HCT116 (cell line): ENCODE measurements at regions not wholly inside any gene's neighbourhood (a gene's known extent, or its start where the extent isn't known, plus 50 kb on each side); places are given as distances from the start of the nearest gene placed in this dataset.

ENCODE experiments used
- ATAC-seq: fragments of 200-7000 bp; cut with Tn5 transposase; 2 replicates; pipeline ENCODE4 v1.9.1; 2020; ENCODE audit warnings: mild to moderate bottlenecking, moderate library complexity
- BruUV-seq: library from RNA; stranded (reverse); fragments of 400-500 nt; replicated peaks from 2 replicates; lab custom pipeline; 2021; lab: Mats Ljungman, UMichigan
- CTCF ChIA-PET: fragments of 300-600 bp; sonication (Branson Sonifier 250); formaldehyde crosslinking; loops from one replicate; lab custom pipeline; 2021; ENCODE audit warnings: antibody characterized with exemption; lab: Charles Lee
- POLR2A ChIA-PET: fragments of 300-600, 350-600 bp; sonication (Branson Sonifier 250); formaldehyde crosslinking; loops from one replicate; lab custom pipeline; 2021; ENCODE audit warnings: antibody characterized with exemption; lab: Charles Lee
- RAD21 ChIA-PET, 2 experiments: fragments of 300-600 bp; sonication (Branson Sonifier 250); formaldehyde crosslinking; loops; one replicate each; lab custom pipeline; 2023; ENCODE audit warnings: low total read pairs in 2 of 2; ENCODE audit not compliant: uncharacterized antibody in 2 of 2, unreplicated experiment in 2 of 2, low non-redundant PET in 1 of 2; lab: Charles Lee
- DNase-seq: peaks from one replicate; pipeline ENCODE4 v3.0.0-alpha.2; 2010; ENCODE audit warnings: low read depth, low spot score
- H2AFZ ChIP-seq: fragments of 200-600 bp; shearing (Covaris generic), sonication (generic); 2 replicates; pipeline ENCODE4 v1.6.1; 2017; ENCODE audit warnings: low read depth, mixed run types, mixed read lengths, antibody characterized with exemption, low read length; ENCODE audit not compliant: poor library complexity, severe bottlenecking
- H3K27ac ChIP-seq: 2 replicates; pipeline ENCODE4 v1.5.1; 2012; ENCODE audit warnings: low read depth, low read length
- H3K27me3 ChIP-seq: fragments of 200-600 bp; sonication (generic); 2 replicates; pipeline ENCODE4 v1.6.1; 2016; ENCODE audit warnings: mixed run types, low read length, mixed read lengths; ENCODE audit not compliant: insufficient read depth
- H3K36me3 ChIP-seq, 2 experiments: fragments of 200-500 bp in 1 of 2; fragments of 200-600 bp in 1 of 2; sonication (Bioruptor generic) in 1 of 2; sonication (generic) in 1 of 2; 2 replicates each; pipeline versions ENCODE4 v1.5.1 to v1.6.1; 2014 to 2016; ENCODE audit warnings: low read length in 2 of 2, inconsistent platforms in 1 of 2, mixed read lengths in 1 of 2, mixed run types in 1 of 2; ENCODE audit not compliant: insufficient read depth in 2 of 2, control insufficient read depth in 1 of 2
- H3K4me1 ChIP-seq, 2 experiments: fragments of 200-600 bp in 1 of 2; sonication (generic) in 1 of 2; 2 replicates each; pipeline versions ENCODE4 v1.5.1 to v1.6.1; 2012 to 2017; ENCODE audit warnings: low read length in 2 of 2, inconsistent platforms in 1 of 2, mild to moderate bottlenecking in 1 of 2, mixed read lengths in 1 of 2, mixed run types in 1 of 2, moderate library complexity in 1 of 2; ENCODE audit not compliant: insufficient read depth in 2 of 2, control insufficient read depth in 1 of 2
- H3K4me2 ChIP-seq: fragments of 200-600 bp; sonication (generic); 2 replicates; pipeline ENCODE4 v1.6.1; 2017; ENCODE audit warnings: mixed run types, low read length, mixed read lengths
- H3K4me3 ChIP-seq, 2 experiments: fragments of 200-600 bp in 1 of 2; sonication (generic) in 1 of 2; replicated peaks in 1 of 2; 2 replicates each; pipeline ENCODE4 v1.5.1; 2011 to 2016; ENCODE audit warnings: low read length in 2 of 2, control low read depth in 1 of 2, low read depth in 1 of 2, mild to moderate bottlenecking in 1 of 2, mixed read lengths in 1 of 2, mixed run types in 1 of 2
- H3K79me2 ChIP-seq: fragments of 200-600 bp; sonication (generic); 2 replicates; pipeline ENCODE4 v1.6.1; 2017; ENCODE audit warnings: mild to moderate bottlenecking, mixed run types, low read length, moderate library complexity, mixed read lengths; ENCODE audit not compliant: insufficient read depth
- H3K9ac ChIP-seq: fragments of 200-600 bp; sonication (generic); 2 replicates; pipeline ENCODE4 v1.6.1; 2016; ENCODE audit warnings: low read length, mixed read lengths
- H3K9me2 ChIP-seq: fragments of 200-600 bp; sonication (generic), shearing (Covaris generic); 2 replicates; pipeline ENCODE4 v1.6.1; 2017; ENCODE audit warnings: mixed run types, mild to moderate bottlenecking, moderate library complexity; ENCODE audit not compliant: insufficient read depth
- H3K9me3 ChIP-seq, 2 experiments: fragments of 200-500 bp in 1 of 2; fragments of 200-600 bp in 1 of 2; sonication (Bioruptor generic) in 1 of 2; sonication (generic) in 1 of 2; 2 replicates each; pipeline ENCODE4 v1.6.1; 2014 to 2017; ENCODE audit warnings: low read length in 2 of 2, mixed read lengths in 2 of 2, inconsistent platforms in 1 of 2, low read depth in 1 of 2, mild to moderate bottlenecking in 1 of 2, mixed run types in 1 of 2, moderate library complexity in 1 of 2; ENCODE audit not compliant: control insufficient read depth in 1 of 2, insufficient read depth in 1 of 2
- H4K20me1 ChIP-seq: fragments of 200-600 bp; sonication (generic), shearing (Covaris generic); 2 replicates; pipeline ENCODE4 v1.6.1; 2017; ENCODE audit warnings: mixed run types, mild to moderate bottlenecking, moderate library complexity; ENCODE audit not compliant: insufficient read depth
- ATF3 ChIP-seq: IDR thresholded peaks from 2 replicates; pipeline ENCODE4 v1.6.1; 2012
- EGR1 ChIP-seq: IDR thresholded peaks from 2 replicates; pipeline ENCODE4 v1.6.1; 2012; ENCODE audit warnings: low read depth
- EZH2 ChIP-seq: fragments of 200-600 bp; sonication (generic); IDR thresholded peaks from 2 replicates; pipeline ENCODE4 v1.6.1; 2017; ENCODE audit warnings: antibody characterized with exemption, mixed run types
- JUND ChIP-seq: IDR thresholded peaks from 2 replicates; pipeline ENCODE4 v1.6.1; 2012
- POLR2A ChIP-seq: IDR thresholded peaks from 2 replicates; pipeline ENCODE4 v1.7.0; 2011; ENCODE audit warnings: borderline replicate concordance; ENCODE audit not compliant: insufficient read depth, insufficient read length; ENCODE audit errors: extremely low read depth
- REST ChIP-seq: IDR thresholded peaks from 2 replicates; pipeline ENCODE4 v1.6.1; 2012; ENCODE audit warnings: low read depth
- SIN3A ChIP-seq: IDR thresholded peaks from 2 replicates; pipeline ENCODE4 v1.6.1; 2012; ENCODE audit warnings: low read depth
- YY1 ChIP-seq: IDR thresholded peaks from 2 replicates; pipeline ENCODE4 v1.6.1; 2011; ENCODE audit warnings: low read length, low read depth, moderate library complexity, mild to moderate bottlenecking; ENCODE audit not compliant: insufficient replicate concordance; ENCODE audit errors: extremely low read depth
- ZNF274 ChIP-seq: fragments of 200-500 bp; sonication (Bioruptor generic); IDR thresholded peaks from 2 replicates; pipeline ENCODE4 v1.6.1; 2014; ENCODE audit warnings: mild to moderate bottlenecking, low read depth, low read length, inconsistent platforms
- intact Hi-C: fragments of 100-400 bp; cut with micrococcal nuclease; formaldehyde crosslinking; loops from 2 replicates; pipeline ENCODE4 v1.10.0; 2022

GRCh38 chr10:110372656-110373055 is 67.9 kb upstream of the SMNDC1 start (continued):
- no peak for TF ChIP-seq YY1

GRCh38 chr10:110373059-110373458 is 68.3 kb upstream of the SMNDC1 start:
- DNase-seq, result no peak
- intact Hi-C loops, result no loop called here
- BruUV-seq, result no TSS peak
- RAD21 ChIA-PET, result interaction anchor here in 1 of 2 experiments (0.6 kb wide), 1 partner anchor 12 kb away, joined by 3 read pairs; no protein-coding TSS in a partner anchor
- no peaks in the 10 kb centered on the region for H3K36me3 ChIP-seq
- no peak overlapping the region for H3K4me3 ChIP-seq
- H3K9me3 ChIP-seq, result no peaks in the 10 kb centered on the region
- H3K9ac ChIP-seq, result no peak overlapping the region
- H3K27me3 ChIP-seq, result no peaks in the 10 kb centered on the region; the same call in 1 of the 2 replicates
- H3K9me2 ChIP-seq, result no peaks in the 10 kb centered on the region
- ATAC-seq, result peak; percentile 59
- no peak overlapping the region for H2AFZ ChIP-seq
- POLR2A ChIA-PET, result interaction anchor here (1.2 kb wide), 1 partner anchor 23 kb away, joined by 3 read pairs; no protein-coding TSS in a partner anchor
- H3K79me2 ChIP-seq, result no peaks in the 10 kb centered on the region
- H4K20me1 ChIP-seq, result no peaks in the 10 kb centered on the region
- TF ChIP-seq ZNF274, result no peak
- no peak for TF ChIP-seq SIN3A
- no peak for TF ChIP-seq YY1
- no peak for TF ChIP-seq EGR1
- TF ChIP-seq REST, result no peak
- TF ChIP-seq POLR2A, result no peak
- no peak for TF ChIP-seq EZH2
- no peak for TF ChIP-seq ATF3
- no peak for TF ChIP-seq JUND
- H3K4me1 ChIP-seq, result peaks cover 10 to 53% of the 10 kb centered on the region in 2 experiments
- no peak overlapping the region for H3K27ac ChIP-seq
- H3K4me2 ChIP-seq, result peak overlapping the region; percentile 51
- CTCF ChIA-PET, result interaction anchor here (1.1 to 1.5 kb wide), 2 partner anchors 18 to 19 kb away, joined by 4 to 6 read pairs; no protein-coding TSS in a partner anchor
